ENCODE measurements at regions not wholly inside any gene's neighbourhood (a gene's known extent, or its start where the extent isn't known, plus 50 kb on each side); places are given as distances from the start of the nearest gene placed in this dataset.

- TF ChIP-seq EZH2 (IDR thresholded peaks at IDR 0.05; ENCODE audit: low read depth) (no peak), CTCF (conservative IDR thresholded peaks at IDR 0.05) (no peak)
Observed at GRCh38 chrX:82208975-82209374, 1007.1 kb downstream of the SH3BGRL start.

All from PC-9 (cell line).